Activated CD8-positive, alpha-beta T cell treated with anti-CD3 and anti-CD28 coated beads, Interleukin-2, amount 10 ng/mL, durations not matched to agents 7 days and 5 days (primary cell): ENCODE measurements at regions not wholly inside any gene's neighbourhood (a gene's known extent, or its start where the extent isn't known, plus 50 kb on each side); places are given as distances from the start of the nearest gene placed in this dataset.
"Not testable (repeated sequence)": the region's sequence is repeated elsewhere in the genome, so short reads cannot be mapped to it uniquely, and the experiment has no call there.

Experiments
- ATAC-seq: fragments of 150-1000 bp; cut with Tn5 transposase; one replicate; pipeline ENCODE4 v1.10.0; 2021; ENCODE audit warnings: moderate library complexity
- CTCF ChIA-PET: fragments of 350-600 bp; sonication (Branson Sonifier 250); formaldehyde crosslinking; loops from one replicate; lab custom pipeline; 2021; ENCODE audit warnings: antibody characterized with exemption; lab: Charles Lee
- POLR2A ChIA-PET: fragments of 350-600 bp; sonication (Branson Sonifier 250); formaldehyde crosslinking; loops from one replicate; lab custom pipeline; 2021; ENCODE audit warnings: antibody characterized with exemption; lab: Charles Lee
- DNase-seq: peaks from one replicate; pipeline ENCODE4 v3.0.0-alpha.2; 2020
- H3K27ac Mint-ChIP-seq: one replicate; pipeline ENCODE4 v1.8.0; 2021; ENCODE audit warnings: mild to moderate bottlenecking, mixed read lengths
- H3K27me3 Mint-ChIP-seq: one replicate; pipeline ENCODE4 v1.8.0; 2021; ENCODE audit warnings: low read depth, mixed read lengths
- H3K36me3 Mint-ChIP-seq: one replicate; pipeline ENCODE4 v1.8.0; 2021; ENCODE audit warnings: low read depth, mixed read lengths
- H3K4me1 Mint-ChIP-seq: one replicate; pipeline ENCODE4 v1.8.0; 2021; ENCODE audit warnings: low read depth, mixed read lengths
- H3K4me3 Mint-ChIP-seq: one replicate; pipeline ENCODE4 v1.8.0; 2021; ENCODE audit warnings: mild to moderate bottlenecking, mixed read lengths
- H3K9me3 Mint-ChIP-seq: one replicate; pipeline ENCODE4 v1.8.0; 2022; ENCODE audit warnings: mixed read lengths; ENCODE audit not compliant: insufficient read depth

- CTCF ChIA-PET, H3K4me3 Mint-ChIP-seq, H3K9me3 Mint-ChIP-seq, DNase-seq, H3K4me1 Mint-ChIP-seq, H3K27me3 Mint-ChIP-seq, H3K27ac Mint-ChIP-seq, H3K36me3 Mint-ChIP-seq, ATAC-seq, POLR2A ChIA-PET: not testable (repeated sequence)
Measured at GRCh38 chr16:29297809-29298177, 108.7 kb downstream of the NPIPB11 start.

- POLR2A ChIA-PET, H3K27ac Mint-ChIP-seq: not testable (repeated sequence)
Measured at GRCh38 chr16:29297144-29297808, 109.2 kb downstream of the NPIPB11 start.

GRCh38 chr16:29296176-29296575 lies 110.3 kb downstream of the NPIPB11 start:
- POLR2A ChIA-PET, DNase-seq: not testable (repeated sequence)

More at GRCh38 chr16:29297144-29297808, 109.2 kb downstream of the NPIPB11 start:
- H3K4me3 Mint-ChIP-seq, CTCF ChIA-PET, H3K9me3 Mint-ChIP-seq, H3K36me3 Mint-ChIP-seq, H3K4me1 Mint-ChIP-seq, H3K27me3 Mint-ChIP-seq, ATAC-seq, DNase-seq: not testable (repeated sequence)

GRCh38 chr16:29294951-29295795 lies 111.3 kb downstream of the NPIPB11 start:
- H3K27me3 Mint-ChIP-seq, POLR2A ChIA-PET, ATAC-seq, H3K9me3 Mint-ChIP-seq, H3K36me3 Mint-ChIP-seq, H3K27ac Mint-ChIP-seq, CTCF ChIA-PET, DNase-seq, H3K4me3 Mint-ChIP-seq: not testable (repeated sequence)
- peaks cover 13% of the 10 kb centered on the region for H3K4me1 Mint-ChIP-seq

More at GRCh38 chr16:29296176-29296575, 110.3 kb downstream of the NPIPB11 start:
- H3K4me1 Mint-ChIP-seq, H3K36me3 Mint-ChIP-seq, H3K27ac Mint-ChIP-seq, H3K27me3 Mint-ChIP-seq, CTCF ChIA-PET, H3K9me3 Mint-ChIP-seq, H3K4me3 Mint-ChIP-seq, ATAC-seq: not testable (repeated sequence)

GRCh38 chr16:29294400-29294933 lies 112.0 kb downstream of the NPIPB11 start:
- H3K36me3 Mint-ChIP-seq, H3K9me3 Mint-ChIP-seq, H3K27me3 Mint-ChIP-seq, H3K27ac Mint-ChIP-seq, POLR2A ChIA-PET, CTCF ChIA-PET, DNase-seq, H3K4me1 Mint-ChIP-seq, H3K4me3 Mint-ChIP-seq, ATAC-seq: not testable (repeated sequence)

- DNase-seq, H3K27me3 Mint-ChIP-seq, H3K4me3 Mint-ChIP-seq, ATAC-seq, H3K9me3 Mint-ChIP-seq, H3K27ac Mint-ChIP-seq, H3K4me1 Mint-ChIP-seq, POLR2A ChIA-PET, H3K36me3 Mint-ChIP-seq: not testable (repeated sequence)
- CTCF ChIA-PET, result interaction anchor here (0.7 kb wide), 1 partner anchor 177 kb away, joined by 3 read pairs; no protein-coding TSS in a partner anchor
Measured at GRCh38 chr16:29293545-29293944, 113.0 kb downstream of the NPIPB11 start.

- DNase-seq, H3K9me3 Mint-ChIP-seq, H3K27me3 Mint-ChIP-seq, CTCF ChIA-PET, H3K36me3 Mint-ChIP-seq, POLR2A ChIA-PET, H3K27ac Mint-ChIP-seq, H3K4me1 Mint-ChIP-seq, ATAC-seq, H3K4me3 Mint-ChIP-seq: not testable (repeated sequence)
Measured at GRCh38 chr16:29292952-29293471, 113.5 kb downstream of the NPIPB11 start.

- POLR2A ChIA-PET, DNase-seq, H3K27ac Mint-ChIP-seq, H3K27me3 Mint-ChIP-seq, H3K4me1 Mint-ChIP-seq, CTCF ChIA-PET, H3K4me3 Mint-ChIP-seq, ATAC-seq, H3K36me3 Mint-ChIP-seq, H3K9me3 Mint-ChIP-seq: not testable (repeated sequence)
Measured at GRCh38 chr16:29291329-29292271, 114.9 kb downstream of the NPIPB11 start.

GRCh38 chr16:29290631-29291247 lies 115.8 kb downstream of the NPIPB11 start:
- Mint-ChIP-seq H3K27ac (no peak overlapping the region), H3K4me1 (peaks cover 9% of the 10 kb centered on the region), H3K9me3 (no peaks in the 10 kb centered on the region), H3K4me3 (no peak overlapping the region), H3K27me3 (no peaks in the 10 kb centered on the region), H3K36me3 (no peaks in the 10 kb centered on the region)
- POLR2A ChIA-PET, result no interaction called here
- DNase-seq (peak; percentile 56), ATAC-seq (peak; percentile 80)
- CTCF ChIA-PET, result no interaction called here

- H3K9me3 Mint-ChIP-seq, H3K27ac Mint-ChIP-seq, H3K27me3 Mint-ChIP-seq, H3K4me3 Mint-ChIP-seq, H3K36me3 Mint-ChIP-seq, CTCF ChIA-PET, DNase-seq, POLR2A ChIA-PET, ATAC-seq: not testable (repeated sequence)
- peaks cover 16% of the 10 kb centered on the region for H3K4me1 Mint-ChIP-seq
Measured at GRCh38 chr16:29289516-29290239, 116.8 kb downstream of the NPIPB11 start.
